ENCODE measurements at regions not wholly inside any gene's neighbourhood (a gene's known extent, or its start where the extent isn't known, plus 50 kb on each side); places are given as distances from the start of the nearest gene placed in this dataset.
"Not testable (repeated sequence)": the region's sequence is repeated elsewhere in the genome, so short reads cannot be mapped to it uniquely, and the experiment has no call there.

DNA sequence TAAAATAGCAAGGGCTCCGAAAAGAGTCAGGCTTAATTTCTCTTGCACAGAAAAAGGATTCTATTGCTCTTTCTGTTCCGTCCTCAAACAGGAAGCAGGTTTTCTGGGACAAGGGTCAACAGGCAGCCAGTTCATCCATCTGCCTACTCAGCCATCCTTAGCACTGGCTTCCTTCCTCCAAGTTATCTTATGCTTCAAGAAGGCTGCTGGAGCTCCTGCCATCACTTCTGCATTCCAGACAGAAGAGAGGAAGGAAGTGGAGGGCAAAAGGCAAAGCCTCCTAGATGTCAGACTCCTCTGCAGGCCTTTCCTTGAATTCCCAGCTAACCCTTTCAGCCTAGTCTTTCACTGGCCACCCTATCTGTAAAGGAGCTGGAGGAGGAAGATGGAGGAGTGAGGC, 287.8 kb upstream of the PLGLB2 start:
- ATAC-seq; DNase-seq; intact Hi-C loops (cut with micrococcal nuclease): not testable (repeated sequence)

DNA sequence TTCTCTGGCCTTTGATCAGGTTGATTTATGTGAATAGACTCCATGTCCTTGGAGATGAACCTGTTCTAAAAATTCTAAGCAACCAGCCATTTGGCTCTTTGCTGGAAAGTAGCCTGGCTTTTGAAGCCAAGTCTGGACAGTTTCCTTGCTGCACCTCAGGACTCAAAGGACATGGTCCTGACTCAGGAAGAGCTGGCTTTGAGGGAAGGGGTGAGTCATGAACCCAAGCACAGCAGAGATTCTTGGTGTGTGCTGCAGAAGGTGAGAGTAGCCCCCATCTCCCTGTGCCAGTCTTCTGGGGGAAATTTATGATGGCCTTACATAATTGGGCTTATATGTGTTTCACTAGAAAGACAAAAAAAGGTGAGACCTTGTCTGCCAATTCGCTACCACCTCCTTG, 287.2 kb upstream of the PLGLB2 start:
- intact Hi-C loops (cut with micrococcal nuclease); ATAC-seq; DNase-seq: not testable (repeated sequence)

DNA sequence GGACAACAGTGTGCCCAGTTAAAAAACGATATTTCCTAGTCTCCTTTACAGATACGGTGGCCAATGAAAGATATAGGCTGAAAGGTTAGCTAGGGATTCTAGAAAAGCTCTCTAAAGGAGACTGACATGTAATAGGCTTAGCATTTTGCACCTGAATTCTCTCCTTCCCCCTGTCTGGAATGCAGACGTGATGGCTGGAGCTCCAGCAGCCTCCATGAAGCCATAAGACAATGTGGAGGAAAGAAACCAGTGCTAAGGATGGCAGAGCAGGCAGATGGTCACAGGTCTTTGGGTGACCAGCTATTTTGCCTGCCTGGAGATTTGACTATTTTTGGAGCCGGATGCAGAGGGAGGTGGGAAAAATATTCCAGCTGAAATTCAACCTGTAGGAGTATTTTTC, 286.2 kb upstream of the PLGLB2 start:
- intact Hi-C loops (cut with micrococcal nuclease); ATAC-seq; DNase-seq: not testable (repeated sequence)

DNA sequence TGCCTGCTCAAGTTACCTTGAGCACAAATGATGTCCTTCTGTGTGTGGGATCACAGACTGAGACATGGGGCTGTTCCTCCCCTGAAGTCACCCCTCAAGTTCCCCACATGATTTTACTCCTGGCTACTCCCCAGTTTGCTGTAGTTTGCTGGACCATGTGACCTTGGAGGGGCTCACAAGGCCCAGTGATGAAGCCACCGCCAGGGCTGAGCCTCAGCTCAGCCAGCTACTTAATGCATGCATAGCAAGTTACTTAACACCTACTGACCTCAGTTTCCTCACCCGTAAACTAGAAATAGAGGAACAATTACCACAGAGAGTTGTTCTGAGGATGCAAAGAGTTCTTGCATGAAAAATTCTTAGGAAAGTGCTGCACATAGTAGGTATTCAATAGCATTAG, 283.7 kb upstream of the PLGLB2 start:
- not testable (repeated sequence) for ATAC-seq

DNA sequence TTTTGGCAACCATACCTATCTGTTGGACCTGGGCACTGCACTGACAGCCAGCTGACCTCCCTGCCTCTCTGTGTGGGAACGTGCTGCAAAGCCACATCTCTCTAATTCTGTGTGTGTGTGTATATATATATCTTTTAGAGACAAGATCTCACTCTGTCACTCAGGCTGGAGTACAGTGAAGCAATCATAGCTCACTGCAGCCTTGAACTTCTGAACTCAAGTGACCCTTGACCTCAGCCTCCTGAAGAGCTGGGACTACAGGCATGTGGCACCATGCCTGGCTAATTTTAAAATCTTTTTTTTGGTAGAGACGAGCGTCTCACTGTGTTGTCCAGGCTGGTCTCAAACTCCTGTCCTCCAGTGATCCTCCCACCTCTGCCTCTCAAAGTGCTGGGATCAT, 282.2 kb upstream of the PLGLB2 start:
- DNase-seq; ATAC-seq; intact Hi-C loops (cut with micrococcal nuclease): not testable (repeated sequence)

More for the DNA sequence above, 283.7 kb upstream of the PLGLB2 start:
- DNase-seq; intact Hi-C loops (cut with micrococcal nuclease): not testable (repeated sequence)

DNA sequence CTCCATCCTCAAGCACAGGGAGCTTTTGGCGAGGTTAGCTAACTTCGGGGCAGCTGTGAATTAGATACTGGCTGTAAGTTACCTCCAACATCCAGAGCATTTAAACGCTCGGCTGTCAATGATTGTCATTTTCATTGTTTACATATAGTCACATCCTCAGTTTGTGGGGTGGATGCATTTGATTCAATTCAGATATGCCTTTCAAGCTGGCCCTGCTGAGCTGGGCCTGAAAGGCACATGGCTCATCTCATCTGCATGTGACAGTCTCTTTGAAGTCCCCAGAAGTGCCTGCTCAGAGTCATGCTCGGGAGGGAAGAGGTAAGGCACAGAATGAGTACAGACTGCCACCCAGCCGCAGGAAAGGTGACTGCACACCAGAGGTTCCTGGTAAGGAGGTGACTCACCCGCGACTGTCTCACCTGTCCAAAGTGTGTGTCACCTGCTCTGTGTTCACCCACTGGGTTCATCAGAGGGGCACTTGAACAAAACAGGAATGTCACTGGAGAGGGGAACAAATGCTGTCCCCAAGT, 281.2 kb upstream of the PLGLB2 start:
- DNase-seq; intact Hi-C loops (cut with micrococcal nuclease): not testable (repeated sequence)

DNA sequence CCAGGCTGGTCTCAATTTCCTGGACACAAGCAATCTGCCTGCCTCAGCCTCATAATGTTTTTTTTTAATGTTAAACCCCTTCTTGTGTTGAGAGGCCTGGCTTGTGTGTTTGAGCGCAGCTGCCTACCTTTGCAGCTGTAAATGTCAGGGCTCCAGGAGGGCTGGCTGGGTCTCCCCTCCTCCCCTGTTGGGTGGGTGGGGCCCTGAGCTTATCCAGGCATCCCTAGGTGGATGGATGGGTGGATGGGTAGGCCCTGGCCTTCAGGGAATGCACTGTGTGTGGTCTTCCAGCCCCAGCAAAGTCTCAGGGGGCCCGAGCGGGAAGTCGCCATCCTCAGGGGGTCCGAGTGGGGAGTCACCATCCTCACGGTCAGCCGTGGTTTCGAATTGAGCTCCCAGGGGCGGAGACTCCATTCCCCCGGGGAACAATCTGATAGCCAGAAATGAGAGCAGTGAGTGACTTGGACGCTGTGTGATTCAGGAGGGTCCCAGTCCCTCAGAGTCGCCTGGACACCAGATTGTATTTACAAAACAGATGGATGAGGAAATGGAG, 279.4 kb upstream of the PLGLB2 start:
- ATAC-seq, result peak; percentile 27
- intact Hi-C loops (cut with micrococcal nuclease); DNase-seq: not testable (repeated sequence)

More for the DNA sequence above, 281.2 kb upstream of the PLGLB2 start:
- peak; percentile 77 for ATAC-seq

DNA sequence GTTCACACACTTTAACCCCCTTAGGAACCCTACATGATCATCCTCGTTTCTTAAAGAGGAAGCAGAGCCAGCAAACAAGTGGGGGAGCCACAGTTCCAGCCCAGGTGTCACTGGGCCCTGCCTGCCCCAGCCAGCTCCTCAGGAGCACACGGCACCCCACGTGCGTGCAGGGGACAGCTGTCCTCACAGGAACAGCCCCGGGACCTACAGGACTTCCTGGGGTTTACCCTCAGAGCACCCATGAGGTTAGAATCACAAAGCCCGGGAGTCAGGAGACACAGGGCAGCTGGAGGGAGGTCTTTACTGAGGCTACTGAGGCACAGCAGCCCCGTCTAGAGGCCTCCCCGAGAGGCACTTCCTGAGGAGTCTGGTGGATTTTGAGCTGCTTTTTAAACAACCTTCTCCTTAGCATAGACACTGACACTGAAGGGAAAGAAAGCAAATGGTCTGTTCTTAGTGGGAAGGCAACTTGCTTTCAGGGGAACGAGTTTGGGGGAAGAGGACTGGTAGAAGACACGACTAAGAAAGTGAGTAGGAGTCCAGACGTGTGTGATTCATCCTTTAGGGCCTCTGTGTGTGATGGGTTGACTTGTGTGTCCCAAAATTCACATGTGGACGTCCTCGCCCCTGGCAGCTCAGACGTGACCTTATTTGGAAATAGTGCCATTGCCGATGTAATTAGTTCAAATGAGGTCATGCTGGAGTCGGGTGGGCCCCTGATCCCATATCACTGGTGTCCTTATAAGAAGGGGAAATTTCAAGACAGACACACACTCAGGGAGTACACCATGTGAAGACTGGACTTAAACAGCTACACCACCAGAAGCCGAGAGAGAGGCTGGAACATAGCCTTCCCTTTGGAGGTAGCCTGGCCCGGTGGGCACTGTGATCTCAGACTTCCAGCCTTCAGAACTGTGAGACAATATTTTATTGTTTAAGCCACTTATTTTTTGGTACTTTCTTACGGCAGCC, 278.4 kb upstream of the PLGLB2 start:
- intact Hi-C loops (cut with micrococcal nuclease); DNase-seq: not testable (repeated sequence)
- ATAC-seq, result peak; percentile 51

DNA sequence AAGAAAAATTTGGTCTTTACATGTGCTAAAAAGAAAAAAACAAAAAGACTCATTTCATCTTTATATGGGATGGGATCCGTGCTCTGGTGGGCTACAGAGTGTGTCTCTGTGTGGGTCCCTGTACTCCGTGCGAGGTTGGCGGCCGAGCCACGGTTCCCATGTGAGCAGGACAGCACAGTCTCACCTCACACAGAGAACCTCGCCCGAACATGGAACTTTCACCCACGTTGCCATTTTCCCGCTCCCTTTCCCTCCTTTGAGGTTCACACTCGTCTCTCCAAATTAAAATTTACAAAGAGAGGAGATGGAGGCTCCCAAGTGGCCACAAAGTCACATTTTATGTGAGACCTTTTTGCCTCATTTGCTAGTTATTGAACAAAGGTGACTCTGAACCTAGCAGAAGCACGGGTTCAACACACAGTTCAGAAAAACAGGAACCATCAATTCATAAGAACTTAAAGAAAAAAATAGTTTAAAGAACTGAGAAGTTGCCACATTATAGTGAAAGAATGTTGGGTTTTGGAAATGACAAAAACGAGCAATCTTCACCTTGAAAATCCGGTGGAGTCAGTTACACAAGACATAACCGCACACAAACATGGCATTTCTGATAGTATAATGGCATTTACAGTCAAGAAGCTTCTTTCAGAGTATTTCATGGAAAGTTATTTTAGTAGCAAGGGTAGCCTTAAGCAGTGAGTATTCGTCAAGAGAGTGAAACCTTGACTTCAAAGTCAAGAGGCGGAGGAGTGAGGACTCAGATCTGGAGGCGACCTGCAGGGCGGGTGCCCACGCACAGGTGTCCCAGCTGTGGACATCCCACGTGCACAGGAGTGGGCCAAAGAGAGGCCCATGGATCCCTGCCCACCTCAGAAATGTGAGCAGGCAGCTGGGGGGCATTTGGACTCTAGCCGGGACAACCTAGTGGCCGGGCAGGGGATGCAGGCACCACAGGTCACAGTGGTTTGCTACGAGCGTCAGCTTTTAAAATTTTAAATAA, 277.2 kb upstream of the PLGLB2 start:
- DNase-seq; ATAC-seq; intact Hi-C loops (cut with micrococcal nuclease): not testable (repeated sequence)

DNA sequence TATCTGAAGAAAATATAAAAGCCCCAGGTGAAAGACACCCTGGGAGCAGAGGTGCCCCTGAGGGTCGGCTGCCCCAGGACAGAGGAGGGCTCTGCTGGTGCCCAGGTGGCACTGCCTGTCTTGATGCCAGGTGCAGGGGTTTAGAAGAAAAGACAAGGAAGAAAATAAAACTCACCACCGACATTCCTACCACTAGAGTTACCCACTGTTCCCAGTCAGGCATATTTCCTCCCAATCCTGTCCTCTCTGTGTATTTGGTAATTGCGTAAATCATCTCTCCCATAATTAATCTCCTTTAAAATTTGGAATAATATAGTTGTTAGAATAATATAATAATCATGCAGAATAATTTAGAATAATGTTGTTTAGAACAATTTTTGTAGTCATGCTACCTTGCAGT, 276.4 kb upstream of the PLGLB2 start:
- intact Hi-C loops (cut with micrococcal nuclease); DNase-seq; ATAC-seq: not testable (repeated sequence)

DNA sequence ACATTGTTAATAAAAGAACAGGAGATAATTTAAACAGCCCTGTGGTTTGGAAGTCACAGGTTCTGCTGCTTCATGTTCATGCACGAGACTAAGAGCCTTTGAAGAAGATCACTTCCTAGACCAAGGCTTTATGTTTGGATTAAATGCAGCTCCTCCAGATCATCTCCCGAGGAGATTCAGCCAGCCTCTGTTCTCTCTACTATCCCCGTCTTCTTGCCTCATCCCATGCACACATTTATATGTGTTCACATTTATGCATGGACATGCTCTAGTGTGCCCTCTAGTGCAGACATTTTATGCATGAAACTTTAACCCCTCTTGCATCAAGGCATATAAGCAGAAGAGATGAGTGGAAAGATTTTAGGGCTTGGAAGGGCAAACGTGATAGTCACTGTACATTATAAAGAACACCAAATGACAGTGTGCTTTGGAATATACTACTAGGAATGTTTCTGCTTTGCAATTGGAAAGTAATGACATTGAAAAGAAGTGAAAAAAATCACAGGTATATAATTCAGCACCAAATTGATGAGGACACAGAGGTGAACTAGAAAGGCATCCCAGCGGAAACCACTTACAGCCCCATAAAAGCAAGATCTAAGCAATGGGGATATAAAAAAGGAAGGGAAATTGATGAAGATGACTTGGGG, 271.5 kb upstream of the PLGLB2 start:
- DNase-seq; intact Hi-C loops (cut with micrococcal nuclease): not testable (repeated sequence)
- ATAC-seq, result peak; percentile 64

DNA sequence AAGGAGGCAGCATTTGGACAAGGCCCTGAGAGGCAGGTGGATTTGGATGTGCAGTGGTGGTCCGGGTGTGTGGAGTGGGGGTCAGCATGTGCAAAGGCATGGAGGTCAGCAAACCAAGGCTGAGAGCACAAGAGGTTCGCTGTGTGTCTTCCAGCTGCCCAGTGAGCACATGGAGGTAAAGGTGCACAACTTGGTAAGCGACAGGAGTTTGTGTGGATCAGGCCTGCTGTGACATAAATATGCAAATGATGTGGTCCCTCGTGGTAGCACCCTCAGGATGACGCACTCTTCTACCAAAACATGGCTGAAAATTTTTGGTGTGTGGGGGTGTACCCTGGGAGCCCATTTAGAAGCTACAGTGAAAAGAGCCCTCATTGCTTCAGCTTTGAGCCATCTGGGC, 271.0 kb upstream of the PLGLB2 start:
- ATAC-seq; intact Hi-C loops (cut with micrococcal nuclease); DNase-seq: not testable (repeated sequence)

DNA sequence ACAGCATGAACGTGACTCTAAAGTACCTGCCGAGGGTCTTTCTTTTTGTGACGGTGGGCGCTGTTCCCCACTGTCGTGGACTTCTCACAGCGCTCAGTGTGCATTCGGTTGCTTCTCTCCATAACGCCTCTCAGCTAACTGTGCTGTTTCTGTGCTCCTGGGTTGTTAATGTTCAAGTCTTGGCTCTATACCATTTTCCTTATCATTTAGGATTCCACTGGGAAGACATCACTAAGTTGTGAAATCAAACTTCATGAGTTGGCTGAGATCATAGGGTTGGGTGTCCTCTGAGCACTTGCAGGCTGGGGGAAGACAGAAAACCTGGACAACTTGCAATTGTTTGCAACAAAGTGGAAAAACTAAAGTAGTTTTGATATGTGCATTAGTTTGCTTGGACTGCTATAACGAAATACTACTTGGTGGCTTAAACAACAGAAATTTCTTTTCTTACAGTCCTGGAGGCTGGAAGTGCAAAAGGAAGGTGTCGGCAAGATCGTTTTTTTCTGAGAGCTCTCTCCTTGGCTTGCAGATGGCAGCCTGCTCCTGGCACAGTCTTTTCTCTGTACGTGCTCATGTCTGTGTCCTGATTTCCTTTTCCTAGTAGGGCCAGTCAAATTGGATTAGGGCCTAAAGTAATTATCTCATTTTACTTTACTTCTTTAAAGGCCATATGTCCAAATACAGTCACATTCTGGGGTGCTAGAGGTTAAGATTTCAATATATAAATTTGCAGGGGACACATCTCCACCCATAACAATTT, 270.0 kb upstream of the PLGLB2 start:
- DNase-seq; intact Hi-C loops (cut with micrococcal nuclease): not testable (repeated sequence)
- peak; percentile 91 for ATAC-seq

DNA sequence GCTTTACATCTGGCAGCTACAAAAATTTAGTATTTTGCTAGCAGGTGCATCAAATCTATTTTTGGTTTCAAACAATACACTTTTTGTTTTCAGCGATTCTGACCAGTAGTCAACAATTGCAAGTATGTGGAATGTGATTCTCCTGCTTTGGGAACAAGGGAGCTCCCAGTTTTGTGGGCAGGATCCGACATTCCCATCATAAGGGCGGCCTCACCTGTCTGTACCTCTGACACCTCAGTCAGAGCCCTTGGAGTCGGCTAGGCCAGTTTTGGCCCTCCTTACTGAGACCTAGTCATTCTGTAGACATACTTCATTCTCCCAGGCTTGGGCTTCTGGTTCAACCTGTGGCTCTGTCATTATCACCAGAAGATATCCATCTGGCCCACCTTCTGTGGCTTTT, 269.0 kb upstream of the PLGLB2 start:
- ATAC-seq; DNase-seq; intact Hi-C loops (cut with micrococcal nuclease): not testable (repeated sequence)

DNA sequence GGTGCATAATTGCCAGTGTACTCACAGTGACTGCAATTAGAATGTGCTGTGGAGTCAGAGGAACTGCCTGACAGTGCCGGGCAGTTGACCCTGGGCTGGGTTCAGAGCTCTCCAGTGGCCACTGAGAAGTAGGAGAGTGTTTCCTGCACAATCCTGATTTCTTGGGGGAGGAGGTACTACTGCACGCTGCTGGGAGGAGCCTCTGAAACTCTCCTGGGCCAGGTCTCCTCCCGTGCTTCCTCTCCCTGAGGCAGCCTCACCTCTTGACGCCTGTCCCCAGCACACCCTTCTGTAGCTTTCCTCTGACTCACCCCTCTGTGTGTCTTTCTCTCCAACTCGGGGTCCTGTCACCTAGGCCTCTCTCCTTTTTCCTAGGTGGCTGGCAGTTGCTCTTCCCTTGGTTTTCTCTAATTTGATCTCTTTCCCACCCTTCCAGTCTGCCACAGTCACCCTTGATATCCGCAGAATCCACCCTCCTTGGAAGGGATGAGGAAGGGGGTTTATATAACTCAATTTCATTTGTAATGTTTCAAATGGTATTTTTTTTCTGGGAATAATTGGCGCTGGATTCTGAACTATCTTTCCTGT, 264.7 kb upstream of the PLGLB2 start:
- intact Hi-C loops (cut with micrococcal nuclease); DNase-seq; ATAC-seq: not testable (repeated sequence)

DNA sequence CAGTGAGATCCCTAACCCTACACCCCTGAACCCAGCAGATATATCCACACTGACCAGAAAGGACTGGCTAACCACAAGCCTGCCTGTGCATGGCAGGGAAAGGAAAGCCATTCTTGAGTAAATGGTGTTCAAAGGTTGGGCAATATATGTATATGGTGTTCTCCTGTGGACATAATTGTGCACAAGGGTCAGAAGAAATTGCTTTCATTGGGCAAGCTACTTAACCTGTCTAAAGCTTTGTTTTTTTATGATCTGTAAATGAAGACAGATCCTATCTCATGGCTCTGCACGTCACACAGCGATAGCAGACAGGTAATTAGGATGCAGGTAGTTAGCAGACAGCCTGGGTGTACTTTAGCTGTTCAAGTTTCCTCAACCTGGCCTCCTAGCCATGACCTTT, 263.5 kb upstream of the PLGLB2 start:
- DNase-seq; intact Hi-C loops (cut with micrococcal nuclease); ATAC-seq: not testable (repeated sequence)

DNA sequence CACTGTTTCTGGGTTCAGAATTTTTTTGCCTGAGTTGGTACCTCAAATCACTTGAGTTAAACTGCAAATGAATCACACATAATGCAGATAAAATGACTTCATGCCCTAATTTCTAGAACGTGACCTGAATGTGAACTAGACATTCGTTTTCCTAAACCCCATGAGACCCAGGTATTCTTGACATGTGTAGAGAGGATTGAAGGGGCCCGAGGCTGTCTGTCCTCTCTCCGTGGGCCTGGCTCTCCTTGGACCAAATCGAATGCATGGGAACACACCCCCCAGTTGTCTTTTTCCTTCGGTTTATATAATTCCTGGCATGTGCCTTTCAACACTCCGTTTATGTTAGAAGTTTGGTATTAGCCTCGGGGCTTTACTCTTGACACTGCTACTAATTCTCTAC, 262.4 kb upstream of the PLGLB2 start:
- peak; percentile 21 for ATAC-seq
- intact Hi-C loops (cut with micrococcal nuclease); DNase-seq: not testable (repeated sequence)

All from left ventricle myocardium superior (tissue), 1 donor.